GM12891 (cell line): ENCODE measurements at regions not wholly inside any gene's neighbourhood (a gene's known extent, or its start where the extent isn't known, plus 50 kb on each side); places are given as distances from the start of the nearest gene placed in this dataset.

Experiments used
- DNase-seq: peaks from one replicate; pipeline ENCODE4 v3.0.0; 2011; ENCODE audit warnings: low spot score; ENCODE audit not compliant: insufficient read length
- FAIRE-seq: peaks from 2 replicates; lab custom pipeline; 2011; peaks lifted over from hg19 to GRCh38; lab: Jason Lieb, UNC
- PAX5 ChIP-seq: IDR thresholded peaks from 2 replicates; pipeline ENCODE4 v1.6.1; 2011; ENCODE audit warnings: low read length, moderate library complexity, mild to moderate bottlenecking; ENCODE audit not compliant: insufficient read depth, severe bottlenecking
- POLR2A ChIP-seq: IDR thresholded peaks from 2 replicates; pipeline ENCODE4 v1.6.1; 2011; ENCODE audit warnings: low read depth, low read length, control low read depth
- POLR2AphosphoS5 ChIP-seq: IDR thresholded peaks from 2 replicates; pipeline ENCODE4 v1.6.1; 2011; ENCODE audit warnings: low read depth, low read length, control low read depth
- POU2F2 ChIP-seq: IDR thresholded peaks from 2 replicates; pipeline ENCODE4 v1.6.1; 2011; ENCODE audit warnings: low read depth, mild to moderate bottlenecking, control low read depth, low read length, moderate library complexity
- SPI1 ChIP-seq: IDR thresholded peaks from 2 replicates; pipeline ENCODE4 v1.6.1; 2011; ENCODE audit warnings: low read depth, low read length, control low read depth
- TAF1 ChIP-seq: IDR thresholded peaks from 2 replicates; pipeline ENCODE4 v1.6.1; 2011; ENCODE audit warnings: low read depth, low read length, control low read depth

GRCh38 chr12:94815450-94815849, 165.1 kb upstream of the TMCC3 start:
- TF ChIP-seq POLR2AphosphoS5: no peak
- TF ChIP-seq SPI1: no peak
- no peak for TF ChIP-seq TAF1
- TF ChIP-seq POLR2A: no peak
- TF ChIP-seq PAX5: no peak
- TF ChIP-seq POU2F2: no peak
- FAIRE-seq (peak; percentile 84), DNase-seq (no peak)

DNA sequence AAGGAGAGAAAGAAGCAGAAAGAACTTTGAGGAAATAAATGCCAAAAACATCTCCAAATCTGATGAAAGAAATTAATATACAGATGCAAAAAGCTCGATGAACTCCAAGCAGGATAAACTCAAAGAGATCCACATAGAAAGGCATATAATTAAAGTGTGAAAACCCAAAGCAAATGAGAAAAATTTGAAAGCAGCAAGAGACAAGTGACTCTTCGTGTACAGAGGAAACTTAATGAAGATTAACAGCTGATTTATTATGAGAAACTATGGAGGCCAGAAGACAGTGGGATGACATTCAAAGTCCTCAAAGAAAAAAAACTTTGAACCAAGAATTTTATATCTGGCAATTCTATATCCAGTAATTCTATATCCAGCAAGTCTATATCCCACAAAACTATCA, 163.0 kb upstream of the TMCC3 start:
- FAIRE-seq: no peak
- no peak for TF ChIP-seq TAF1
- no peak for TF ChIP-seq POU2F2
- no peak for TF ChIP-seq POLR2AphosphoS5
- no peak for TF ChIP-seq PAX5
- TF ChIP-seq SPI1: no peak
- TF ChIP-seq POLR2A: no peak
- DNase-seq: no peak

DNA sequence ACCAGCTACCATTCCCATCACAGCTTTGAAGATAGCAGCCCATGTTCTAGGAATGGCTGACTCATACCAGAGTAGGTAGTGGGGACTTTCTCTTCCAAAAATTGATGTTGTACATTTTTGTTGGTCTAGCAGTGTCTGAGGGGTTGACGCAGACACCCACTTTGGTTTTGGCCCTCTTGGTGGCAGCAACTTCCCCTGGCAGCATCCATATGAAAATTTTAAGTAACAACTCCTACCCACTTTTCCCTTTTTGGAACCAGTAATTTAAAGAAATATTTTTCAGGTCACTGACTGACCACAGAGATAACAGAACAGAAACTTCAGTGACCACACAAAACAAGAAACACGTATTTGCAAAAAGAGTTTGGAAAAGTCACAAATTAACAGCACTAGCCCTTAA, 162.0 kb upstream of the TMCC3 start:
- DNase-seq (no peak), FAIRE-seq (peak; percentile 86)
- peak; percentile 74 for TF ChIP-seq SPI1
- no peak for TF ChIP-seq POLR2A
- TF ChIP-seq POU2F2: peak; percentile 74; the same call in 1 of the 2 replicates

- DNase-seq (no peak), FAIRE-seq (no peak)
- TF ChIP-seq PAX5 (no peak), TAF1 (no peak), POLR2AphosphoS5 (no peak), SPI1 (no peak), POU2F2 (no peak), POLR2A (no peak)
Observed at GRCh38 chr12:94811611-94812010, 161.3 kb upstream of the TMCC3 start.

- DNase-seq: no peak
- TF ChIP-seq SPI1: no peak
- TF ChIP-seq TAF1: no peak
- TF ChIP-seq POLR2A: no peak
- no peak for TF ChIP-seq POLR2AphosphoS5
- no peak for TF ChIP-seq POU2F2
- FAIRE-seq: no peak
Observed at GRCh38 chr12:94807951-94808350, 157.6 kb upstream of the TMCC3 start.

- FAIRE-seq: peak; percentile 35
- TF ChIP-seq POLR2A (no peak), POLR2AphosphoS5 (no peak), POU2F2 (no peak), SPI1 (no peak), TAF1 (no peak), PAX5 (no peak)
- DNase-seq: no peak
Observed at GRCh38 chr12:94806617-94807016, 156.3 kb upstream of the TMCC3 start.

- TF ChIP-seq SPI1 (peak; percentile 36; the same call in 1 of the 2 replicates), POLR2AphosphoS5 (no peak)
- DNase-seq: no peak
- FAIRE-seq: no peak
Observed at GRCh38 chr12:94805749-94806529, 155.6 kb upstream of the TMCC3 start.

- DNase-seq (no peak), FAIRE-seq (no peak)
- TF ChIP-seq POU2F2 (no peak), SPI1 (no peak)
Observed at GRCh38 chr12:94803939-94804338, 153.6 kb upstream of the TMCC3 start.

DNA sequence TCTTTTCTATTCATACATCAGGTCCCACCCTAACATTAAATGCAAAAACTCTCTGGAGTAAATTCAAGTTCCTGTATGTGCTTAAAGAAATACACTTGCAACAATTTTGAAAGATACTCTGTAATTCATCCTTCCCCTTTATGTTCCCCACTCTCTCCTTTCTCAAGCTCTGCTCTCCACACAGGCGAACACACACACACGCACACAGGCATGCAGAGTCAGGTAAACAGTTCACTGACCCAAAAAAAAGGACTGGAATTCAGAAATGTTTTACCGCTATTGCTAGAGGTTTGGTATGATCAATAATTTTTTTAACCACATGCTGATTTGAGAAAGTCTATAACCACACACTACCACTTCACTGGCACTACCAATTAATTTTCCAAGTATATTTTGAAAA, 152.4 kb upstream of the TMCC3 start:
- no peak for FAIRE-seq
- no peak for TF ChIP-seq POLR2A
- TF ChIP-seq PAX5: no peak
- no peak for TF ChIP-seq SPI1
- TF ChIP-seq POLR2AphosphoS5: no peak
- no peak for TF ChIP-seq POU2F2
- no peak for TF ChIP-seq TAF1
- no peak for DNase-seq

DNA sequence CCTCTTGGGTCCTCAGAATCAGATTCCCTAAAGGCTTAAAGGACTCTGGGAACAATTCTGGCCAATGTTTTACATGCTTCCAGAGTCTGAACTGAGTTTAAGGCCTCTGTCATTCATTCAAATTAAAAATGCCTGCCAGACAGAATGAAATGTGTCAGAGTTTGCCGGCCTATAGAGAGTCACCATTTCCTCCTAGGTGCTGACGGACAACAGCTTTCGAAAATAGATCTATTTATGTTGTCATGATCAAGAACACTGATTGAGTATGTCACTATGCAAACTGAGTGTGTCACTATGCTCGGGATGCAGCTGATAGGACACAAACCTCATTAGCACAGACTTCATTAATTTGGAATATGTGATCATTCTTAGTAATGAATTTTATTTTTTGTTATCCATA, 151.4 kb upstream of the TMCC3 start:
- DNase-seq (no peak), FAIRE-seq (no peak)
- TF ChIP-seq POLR2A (no peak), TAF1 (no peak), POU2F2 (no peak), SPI1 (no peak), PAX5 (no peak), POLR2AphosphoS5 (no peak)
